HAP-1 (cell line): ENCODE measurements at regions not wholly inside any gene's neighbourhood (a gene's known extent, or its start where the extent isn't known, plus 50 kb on each side); places are given as distances from the start of the nearest gene placed in this dataset.
"Not testable (repeated sequence)": the region's sequence is repeated elsewhere in the genome, so short reads cannot be mapped to it uniquely, and the experiment has no call there.

Experiments
- DNase-seq, 2 experiments: peaks; one replicate each; pipeline ENCODE4 v3.0.0-alpha.2; 2016 to 2020; ENCODE audit warnings: low spot score in 2 of 2
- H3K27me3 ChIP-seq: fragments of 250-450 bp; sonication (Bioruptor Pico); 2 replicates; pipeline ENCODE4 v1.5.1; 2020; ENCODE audit warnings: low read depth, mild to moderate bottlenecking, moderate library complexity
- H3K36me3 ChIP-seq: fragments of 250-450 bp; sonication (Bioruptor Pico); replicated peaks from 2 replicates; pipeline ENCODE4 v1.5.1; 2020; ENCODE audit warnings: mild to moderate bottlenecking
- H3K4me1 ChIP-seq: fragments of 250-450 bp; sonication (Bioruptor Pico); 2 replicates; pipeline ENCODE4 v1.5.1; 2020; ENCODE audit warnings: mild to moderate bottlenecking
- H3K4me3 ChIP-seq: fragments of 250-450 bp; sonication (Bioruptor Pico); 2 replicates; pipeline ENCODE4 v1.5.1; 2020; ENCODE audit warnings: mild to moderate bottlenecking, moderate library complexity
- H3K9me3 ChIP-seq: fragments of 250-450 bp; sonication (Bioruptor Pico); 2 replicates; pipeline ENCODE4 v1.5.1; 2020; ENCODE audit warnings: mild to moderate bottlenecking, moderate library complexity
- in situ Hi-C: fragments of 300-500 bp; cut with MboI; formaldehyde crosslinking; loops from 3 replicates; pipeline ENCODE4 v1.14.3; 2020; ENCODE audit warnings: low sequenced_read_pairs, inconsistent platforms, mixed read lengths

- in situ Hi-C loops = no loop called here
- no peaks in the 10 kb centered on the region for H3K27me3 ChIP-seq
- no peaks in the 10 kb centered on the region for H3K36me3 ChIP-seq
- no peak overlapping the region for H3K4me3 ChIP-seq
- no peaks in the 10 kb centered on the region for H3K4me1 ChIP-seq
- no peak for DNase-seq
- H3K9me3 ChIP-seq = no peaks in the 10 kb centered on the region
Measured at GRCh38 chr6:20263059-20263458, 50.8 kb upstream of the MBOAT1 start.

GRCh38 chr6:20265842-20266241 lies 53.6 kb upstream of the MBOAT1 start:
- no peak overlapping the region for H3K4me3 ChIP-seq
- H3K27me3 ChIP-seq = no peaks in the 10 kb centered on the region
- H3K4me1 ChIP-seq = no peaks in the 10 kb centered on the region
- no peak for DNase-seq
- in situ Hi-C loops = no loop called here
- H3K9me3 ChIP-seq = no peaks in the 10 kb centered on the region
- no peaks in the 10 kb centered on the region for H3K36me3 ChIP-seq

- no peaks in the 10 kb centered on the region for H3K27me3 ChIP-seq
- H3K9me3 ChIP-seq = no peaks in the 10 kb centered on the region
- H3K4me3 ChIP-seq = no peak overlapping the region
- in situ Hi-C loops = no loop called here
- DNase-seq = no peak
- H3K4me1 ChIP-seq = no peaks in the 10 kb centered on the region
- no peaks in the 10 kb centered on the region for H3K36me3 ChIP-seq
Measured at GRCh38 chr6:20266851-20267608, 54.8 kb upstream of the MBOAT1 start.

- H3K9me3 ChIP-seq = no peaks in the 10 kb centered on the region
- no peak for DNase-seq
- in situ Hi-C loops = no loop called here
Measured at GRCh38 chr6:20269181-20269580, 56.9 kb upstream of the MBOAT1 start.

GRCh38 chr6:20271818-20272217 lies 59.5 kb upstream of the MBOAT1 start:
- H3K27me3 ChIP-seq = no peaks in the 10 kb centered on the region
- H3K4me3 ChIP-seq = no peak overlapping the region
- in situ Hi-C loops = no loop called here
- no peak for DNase-seq
- H3K9me3 ChIP-seq = no peaks in the 10 kb centered on the region
- no peaks in the 10 kb centered on the region for H3K4me1 ChIP-seq
- H3K36me3 ChIP-seq = no peaks in the 10 kb centered on the region

More at GRCh38 chr6:20269181-20269580, 56.9 kb upstream of the MBOAT1 start:
- H3K36me3 ChIP-seq = no peaks in the 10 kb centered on the region
- no peaks in the 10 kb centered on the region for H3K27me3 ChIP-seq
- H3K4me1 ChIP-seq = no peaks in the 10 kb centered on the region
- no peak overlapping the region for H3K4me3 ChIP-seq

- Histone ChIP-seq H3K4me3 (no peak overlapping the region), H3K4me1 (no peaks in the 10 kb centered on the region), H3K9me3 (no peaks in the 10 kb centered on the region), H3K27me3 (no peaks in the 10 kb centered on the region; the same call in 1 of the 2 replicates), H3K36me3 (no peaks in the 10 kb centered on the region)
- no peak for DNase-seq
- in situ Hi-C loops = no loop called here
Measured at GRCh38 chr6:20274137-20274536, 61.9 kb upstream of the MBOAT1 start.

- H3K27me3 ChIP-seq, in situ Hi-C loops, H3K4me1 ChIP-seq, H3K9me3 ChIP-seq, H3K36me3 ChIP-seq, DNase-seq, H3K4me3 ChIP-seq: not testable (repeated sequence)
Measured at GRCh38 chr6:20275837-20276236, 63.6 kb upstream of the MBOAT1 start.

- H3K4me3 ChIP-seq, H3K9me3 ChIP-seq, in situ Hi-C loops, H3K36me3 ChIP-seq, H3K4me1 ChIP-seq, DNase-seq, H3K27me3 ChIP-seq: not testable (repeated sequence)
Measured at GRCh38 chr6:20277724-20278123, 65.5 kb upstream of the MBOAT1 start.

- peaks cover 4% of the 10 kb centered on the region for H3K27me3 ChIP-seq
- no peaks in the 10 kb centered on the region for H3K36me3 ChIP-seq
- in situ Hi-C loops = no loop called here
- H3K9me3 ChIP-seq = no peaks in the 10 kb centered on the region
- no peak overlapping the region for H3K4me3 ChIP-seq
- no peak for DNase-seq
- H3K4me1 ChIP-seq = no peaks in the 10 kb centered on the region
Measured at GRCh38 chr6:20279051-20279450, 66.8 kb upstream of the MBOAT1 start.

GRCh38 chr6:20279608-20280287 lies 67.5 kb upstream of the MBOAT1 start:
- Histone ChIP-seq H3K27me3 (peaks cover 4% of the 10 kb centered on the region), H3K4me3 (no peak overlapping the region), H3K36me3 (no peaks in the 10 kb centered on the region), H3K9me3 (no peaks in the 10 kb centered on the region), H3K4me1 (no peaks in the 10 kb centered on the region)
- in situ Hi-C loops = no loop called here
- no peak for DNase-seq

GRCh38 chr6:20280288-20280621 lies 68.0 kb upstream of the MBOAT1 start:
- H3K4me1 ChIP-seq = no peaks in the 10 kb centered on the region
- in situ Hi-C loops = no loop called here
- peaks cover 4% of the 10 kb centered on the region for H3K27me3 ChIP-seq
- H3K4me3 ChIP-seq = no peak overlapping the region
- DNase-seq = no peak
- no peaks in the 10 kb centered on the region for H3K36me3 ChIP-seq
- H3K9me3 ChIP-seq = no peaks in the 10 kb centered on the region

- peaks cover 4% of the 10 kb centered on the region; the same call in 1 of the 2 replicates for H3K27me3 ChIP-seq
- H3K4me3 ChIP-seq = no peak overlapping the region
- no peaks in the 10 kb centered on the region for H3K36me3 ChIP-seq
- no peak for DNase-seq
- H3K4me1 ChIP-seq = no peaks in the 10 kb centered on the region
- no peaks in the 10 kb centered on the region for H3K9me3 ChIP-seq
- in situ Hi-C loops = no loop called here
Measured at GRCh38 chr6:20284672-20285071, 72.4 kb upstream of the MBOAT1 start.

- Histone ChIP-seq H3K4me3 (no peak overlapping the region), H3K27me3 (no peaks in the 10 kb centered on the region), H3K9me3 (no peaks in the 10 kb centered on the region), H3K36me3 (no peaks in the 10 kb centered on the region), H3K4me1 (no peaks in the 10 kb centered on the region)
- no peak for DNase-seq
- in situ Hi-C loops = no loop called here
Measured at GRCh38 chr6:20286968-20287565, 74.8 kb upstream of the MBOAT1 start.
